ENCODE measurements at regions not wholly inside any gene's neighbourhood (a gene's known extent, or its start where the extent isn't known, plus 50 kb on each side); places are given as distances from the start of the nearest gene placed in this dataset.

GRCh38 chr10:88097092-88097516 lies 233.7 kb downstream of the PTEN start:
- no peak for TF ChIP-seq CTCF (IDR thresholded peaks at IDR 0.05)
- TF ChIP-seq, protein P1, sequence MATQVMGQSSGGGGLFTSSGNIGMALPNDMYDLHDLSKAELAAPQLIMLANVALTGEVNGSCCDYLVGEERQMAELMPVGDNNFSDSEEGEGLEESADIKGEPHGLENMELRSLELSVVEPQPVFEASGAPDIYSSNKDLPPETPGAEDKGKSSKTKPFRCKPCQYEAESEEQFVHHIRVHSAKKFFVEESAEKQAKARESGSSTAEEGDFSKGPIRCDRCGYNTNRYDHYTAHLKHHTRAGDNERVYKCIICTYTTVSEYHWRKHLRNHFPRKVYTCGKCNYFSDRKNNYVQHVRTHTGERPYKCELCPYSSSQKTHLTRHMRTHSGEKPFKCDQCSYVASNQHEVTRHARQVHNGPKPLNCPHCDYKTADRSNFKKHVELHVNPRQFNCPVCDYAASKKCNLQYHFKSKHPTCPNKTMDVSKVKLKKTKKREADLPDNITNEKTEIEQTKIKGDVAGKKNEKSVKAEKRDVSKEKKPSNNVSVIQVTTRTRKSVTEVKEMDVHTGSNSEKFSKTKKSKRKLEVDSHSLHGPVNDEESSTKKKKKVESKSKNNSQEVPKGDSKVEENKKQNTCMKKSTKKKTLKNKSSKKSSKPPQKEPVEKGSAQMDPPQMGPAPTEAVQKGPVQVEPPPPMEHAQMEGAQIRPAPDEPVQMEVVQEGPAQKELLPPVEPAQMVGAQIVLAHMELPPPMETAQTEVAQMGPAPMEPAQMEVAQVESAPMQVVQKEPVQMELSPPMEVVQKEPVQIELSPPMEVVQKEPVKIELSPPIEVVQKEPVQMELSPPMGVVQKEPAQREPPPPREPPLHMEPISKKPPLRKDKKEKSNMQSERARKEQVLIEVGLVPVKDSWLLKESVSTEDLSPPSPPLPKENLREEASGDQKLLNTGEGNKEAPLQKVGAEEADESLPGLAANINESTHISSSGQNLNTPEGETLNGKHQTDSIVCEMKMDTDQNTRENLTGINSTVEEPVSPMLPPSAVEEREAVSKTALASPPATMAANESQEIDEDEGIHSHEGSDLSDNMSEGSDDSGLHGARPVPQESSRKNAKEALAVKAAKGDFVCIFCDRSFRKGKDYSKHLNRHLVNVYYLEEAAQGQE (IDR thresholded peaks at IDR 0.05; ENCODE audit: insufficient read depth in 1 of 2, low read depth in 2 of 2, low read length in 1 of 2): no peak
- TF ChIP-seq SIN3A (IDR thresholded peaks at IDR 0.05; ENCODE audit: borderline replicate concordance, insufficient read depth, low read depth, low read length): no peak

Measured in Panc1 (cell line).